ENCODE measurements at regions not wholly inside any gene's neighbourhood (a gene's known extent, or its start where the extent isn't known, plus 50 kb on each side); places are given as distances from the start of the nearest gene placed in this dataset.

DNA sequence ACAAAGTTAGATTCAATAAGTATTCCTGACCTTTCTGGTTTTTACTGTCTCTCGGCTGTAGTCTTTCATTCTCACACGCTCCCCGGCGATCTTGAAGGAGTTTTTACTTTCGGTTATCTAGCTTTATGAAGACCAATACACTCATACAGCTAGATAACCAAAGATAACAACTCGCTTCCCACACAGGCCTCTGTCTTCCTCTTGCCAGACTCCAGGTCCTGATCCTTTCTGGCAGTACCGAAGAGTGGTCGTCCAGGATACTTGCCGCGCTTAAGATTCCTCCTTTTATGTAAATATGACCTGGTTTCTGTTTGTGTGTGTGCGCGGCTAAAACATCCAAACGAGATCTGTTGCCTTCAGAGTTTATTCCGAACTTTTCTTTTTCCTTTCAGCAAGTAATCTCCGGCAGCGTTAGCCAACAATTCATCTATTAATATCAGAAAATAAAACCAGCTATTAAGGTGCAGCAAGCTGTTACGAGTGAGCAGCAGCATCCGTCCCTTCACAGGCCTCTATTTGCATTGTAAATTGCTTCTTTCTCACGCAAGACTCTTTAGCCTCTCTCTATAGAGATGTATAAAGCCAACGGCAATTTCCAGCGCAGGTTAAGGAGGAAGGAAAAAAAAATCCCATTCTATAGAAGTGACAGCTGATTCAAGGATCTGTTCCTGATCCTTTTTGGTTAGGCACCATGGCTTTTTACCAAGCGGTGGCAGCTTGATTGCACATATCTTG, 216.1 kb downstream of the MEF2C start:
- peaks cover 9% of the 10 kb centered on the region for H3K36me3 Mint-ChIP-seq (ENCODE audit: insufficient read depth)
- H3K4me1 Mint-ChIP-seq: peaks cover 24% of the 10 kb centered on the region
- H3K27me3 Mint-ChIP-seq: peaks cover 91% of the 10 kb centered on the region
- H3K9me3 Mint-ChIP-seq: no peaks in the 10 kb centered on the region
- peak overlapping the region; percentile 78 for H3K4me3 Mint-ChIP-seq
- peak; percentile 43 for ATAC-seq (replicated peaks; ENCODE audit: extremely low read depth, poor library complexity, severe bottlenecking)
- DNase-seq (ENCODE audit: low spot score in 2 of 2): no peak
- H3K27ac Mint-ChIP-seq (ENCODE audit: low read depth): peak overlapping the region; percentile 26

DNA sequence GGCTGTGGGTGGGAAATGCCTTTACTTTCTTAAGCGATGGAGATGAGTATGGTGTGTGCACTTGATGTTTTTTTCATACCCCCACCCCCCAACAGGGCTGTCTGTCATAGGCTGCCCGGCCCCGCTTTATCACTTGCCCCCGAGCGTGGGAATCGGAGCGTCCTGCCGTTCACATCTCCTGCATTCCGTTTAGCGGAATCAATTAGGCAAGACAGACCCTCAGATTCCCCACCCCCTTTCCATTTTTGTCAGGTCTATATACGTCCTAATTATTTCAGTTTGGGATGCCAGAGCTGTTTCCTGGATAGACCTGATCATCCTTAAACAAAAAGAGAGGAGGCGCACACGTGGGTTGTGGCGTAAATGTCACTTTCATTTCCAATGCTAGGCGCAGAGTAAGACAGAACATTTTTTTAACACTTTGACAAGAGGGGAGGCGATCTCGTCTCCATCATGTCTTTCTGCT, 217.2 kb downstream of the MEF2C start:
- peaks cover 93% of the 10 kb centered on the region for H3K27me3 Mint-ChIP-seq
- no peak overlapping the region for H3K27ac Mint-ChIP-seq (ENCODE audit: low read depth)
- no peak for ATAC-seq (replicated peaks; ENCODE audit: extremely low read depth, poor library complexity, severe bottlenecking)
- peaks cover 9% of the 10 kb centered on the region for H3K36me3 Mint-ChIP-seq (ENCODE audit: insufficient read depth)
- no peaks in the 10 kb centered on the region for H3K9me3 Mint-ChIP-seq
- no peak for DNase-seq (ENCODE audit: low spot score in 2 of 2)
- peak overlapping the region; percentile 78 for H3K4me3 Mint-ChIP-seq
- H3K4me1 Mint-ChIP-seq: peaks cover 30% of the 10 kb centered on the region

DNA sequence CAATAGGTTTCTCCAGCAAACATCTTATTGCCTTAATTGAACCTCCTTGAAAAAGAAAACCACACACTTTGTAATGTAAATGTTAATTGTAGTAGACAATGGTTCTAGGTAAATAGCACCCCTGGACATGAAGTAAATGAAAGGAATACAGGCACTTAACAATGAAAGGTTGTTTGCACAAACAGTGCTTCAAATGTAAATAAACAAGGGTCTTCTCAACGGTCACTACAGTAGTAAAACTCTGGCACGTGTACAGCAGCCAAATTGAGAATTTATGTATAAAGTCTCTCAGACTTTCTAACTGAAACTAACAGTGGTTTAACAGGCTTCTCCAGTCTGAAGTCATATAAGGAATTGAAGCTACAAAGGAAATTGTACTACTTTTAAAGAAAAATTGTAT, 218.3 kb downstream of the MEF2C start:
- Mint-ChIP-seq H3K36me3 (ENCODE audit: insufficient read depth) (peaks cover 9% of the 10 kb centered on the region), H3K4me3 (no peak overlapping the region), H3K4me1 (peaks cover 30% of the 10 kb centered on the region), H3K9me3 (no peaks in the 10 kb centered on the region), H3K27ac (ENCODE audit: low read depth) (no peak overlapping the region), H3K27me3 (peaks cover 94% of the 10 kb centered on the region)
- ATAC-seq (replicated peaks; ENCODE audit: extremely low read depth, poor library complexity, severe bottlenecking) (no peak), DNase-seq (ENCODE audit: low spot score in 2 of 2) (no peak)

GRCh38 chr5:88663793-88664216, 219.2 kb downstream of the MEF2C start:
- H3K27me3 Mint-ChIP-seq: peaks cover 94% of the 10 kb centered on the region
- DNase-seq (ENCODE audit: low spot score in 2 of 2): no peak
- ATAC-seq (replicated peaks; ENCODE audit: extremely low read depth, poor library complexity, severe bottlenecking): no peak
- H3K4me1 Mint-ChIP-seq: peaks cover 30% of the 10 kb centered on the region
- peaks cover 9% of the 10 kb centered on the region for H3K36me3 Mint-ChIP-seq (ENCODE audit: insufficient read depth)
- no peak overlapping the region for H3K4me3 Mint-ChIP-seq
- H3K9me3 Mint-ChIP-seq: no peaks in the 10 kb centered on the region
- no peak overlapping the region for H3K27ac Mint-ChIP-seq (ENCODE audit: low read depth)

DNA sequence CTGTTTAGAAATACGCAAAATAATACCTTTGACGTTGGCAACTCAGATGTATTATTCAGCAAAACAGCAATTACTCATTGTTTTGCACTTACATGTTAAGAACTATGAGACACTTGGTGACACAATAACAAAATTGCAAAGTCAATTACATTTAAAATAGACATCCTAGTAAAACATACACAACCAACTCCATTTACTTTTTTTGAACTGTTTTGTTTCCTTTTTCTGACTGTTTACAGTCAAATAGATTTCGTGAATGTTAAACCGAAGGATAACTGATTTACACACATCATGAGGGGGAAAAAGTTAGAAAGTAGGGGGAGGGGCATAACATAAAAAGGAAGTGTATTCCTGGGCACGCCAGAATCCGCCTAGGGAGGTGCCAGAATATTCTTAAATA, 220.1 kb downstream of the MEF2C start:
- Mint-ChIP-seq H3K27ac (ENCODE audit: low read depth) (no peak overlapping the region), H3K9me3 (no peaks in the 10 kb centered on the region), H3K36me3 (ENCODE audit: insufficient read depth) (peaks cover 9% of the 10 kb centered on the region), H3K4me3 (no peak overlapping the region), H3K27me3 (peaks cover 94% of the 10 kb centered on the region), H3K4me1 (peaks cover 30% of the 10 kb centered on the region)
- DNase-seq (ENCODE audit: low spot score in 2 of 2) (no peak), ATAC-seq (replicated peaks; ENCODE audit: extremely low read depth, poor library complexity, severe bottlenecking) (no peak)

GRCh38 chr5:88661806-88662207, 221.2 kb downstream of the MEF2C start:
- peaks cover 19% of the 10 kb centered on the region for H3K4me1 Mint-ChIP-seq
- no peaks in the 10 kb centered on the region for H3K9me3 Mint-ChIP-seq
- H3K36me3 Mint-ChIP-seq (ENCODE audit: insufficient read depth): peaks cover 8% of the 10 kb centered on the region
- H3K4me3 Mint-ChIP-seq: peak overlapping the region; percentile 63
- no peak for DNase-seq (ENCODE audit: low spot score in 2 of 2)
- peaks cover 85% of the 10 kb centered on the region for H3K27me3 Mint-ChIP-seq
- H3K27ac Mint-ChIP-seq (ENCODE audit: low read depth): no peak overlapping the region
- no peak for ATAC-seq (replicated peaks; ENCODE audit: extremely low read depth, poor library complexity, severe bottlenecking)

DNA sequence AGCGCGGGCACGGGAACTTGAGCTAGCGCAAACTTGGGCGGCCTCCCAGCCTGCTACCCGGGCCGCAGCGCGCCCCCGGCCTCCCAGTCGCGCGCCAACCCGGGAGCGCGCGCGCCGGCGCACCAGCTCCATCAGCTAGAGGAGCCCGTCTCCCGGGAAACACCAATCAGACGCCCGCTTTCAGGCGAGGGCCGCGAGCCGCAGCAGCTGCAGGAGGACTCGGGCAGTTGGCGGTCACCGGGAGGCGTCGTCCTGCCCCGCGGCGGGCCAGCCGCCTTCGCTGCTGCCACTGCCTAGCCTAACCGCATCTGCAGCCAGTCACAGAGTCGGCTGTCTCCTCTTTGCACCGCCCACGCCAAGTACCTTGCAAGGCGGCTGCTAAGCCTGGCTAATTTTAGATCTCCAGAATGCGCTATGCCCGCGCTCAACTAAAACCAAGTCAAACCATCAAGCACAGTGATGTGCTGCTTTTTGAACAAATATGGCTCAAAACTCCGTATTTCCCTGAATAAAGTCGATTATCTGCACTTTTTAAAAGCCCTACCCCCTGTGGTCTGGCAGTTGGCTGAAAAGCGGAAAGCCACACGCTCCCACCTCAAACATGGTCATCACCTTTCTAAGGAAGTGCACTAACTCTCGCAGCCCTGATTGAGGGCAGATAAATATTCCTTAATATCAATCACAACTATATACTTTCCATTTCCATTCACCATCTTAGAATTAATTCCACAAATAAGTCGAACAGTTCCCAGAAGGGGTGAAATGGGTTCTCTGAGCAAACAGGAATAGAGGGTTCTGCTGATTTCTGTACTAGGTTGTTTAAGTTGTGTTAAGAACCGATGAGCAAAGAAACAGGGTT, 221.8 kb downstream of the MEF2C start:
- Mint-ChIP-seq H3K9me3 (no peaks in the 10 kb centered on the region), H3K27ac (ENCODE audit: low read depth) (no peak overlapping the region), H3K4me3 (peak overlapping the region; percentile 63), H3K4me1 (peaks cover 13% of the 10 kb centered on the region), H3K27me3 (peaks cover 78% of the 10 kb centered on the region), H3K36me3 (ENCODE audit: insufficient read depth) (peaks cover 5% of the 10 kb centered on the region)
- peak; percentile 45 for ATAC-seq (replicated peaks; ENCODE audit: extremely low read depth, poor library complexity, severe bottlenecking)
- DNase-seq (ENCODE audit: low spot score in 2 of 2): no peak

DNA sequence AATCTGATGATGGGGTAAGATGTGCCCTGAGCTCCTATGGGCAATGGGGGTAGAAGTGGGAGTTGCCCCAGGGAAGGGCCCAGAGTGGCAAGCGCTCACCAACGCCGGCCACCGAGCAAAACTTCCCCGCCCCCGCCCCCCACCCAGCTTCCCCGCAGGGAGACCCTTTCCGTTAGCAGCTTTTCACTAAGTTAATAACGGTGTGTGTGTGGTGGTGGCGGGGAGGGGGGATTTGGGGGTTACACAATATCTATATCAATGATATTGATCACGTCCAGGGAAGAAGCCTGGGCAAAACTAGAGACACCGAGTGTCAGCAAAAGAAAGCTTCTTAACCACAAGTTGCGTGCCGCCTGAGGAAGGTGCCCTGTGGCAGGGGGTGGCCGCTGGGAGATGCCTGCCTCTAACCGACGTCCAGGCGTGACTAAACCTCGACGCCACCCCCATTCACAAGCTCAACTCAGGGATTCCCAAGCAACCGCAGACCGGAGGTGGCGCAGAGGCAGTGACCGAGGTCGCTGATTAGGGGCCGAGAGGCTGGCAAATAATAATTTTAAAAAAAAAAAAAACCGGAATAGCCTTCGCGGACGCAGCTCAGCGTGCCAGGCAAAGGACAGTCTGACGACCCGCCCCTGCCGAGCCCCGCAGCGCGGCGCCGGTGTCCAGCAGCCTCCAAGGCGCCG, 222.6 kb downstream of the MEF2C start:
- Mint-ChIP-seq H3K4me3 (peak overlapping the region; percentile 63), H3K36me3 (ENCODE audit: insufficient read depth) (peaks cover 5% of the 10 kb centered on the region), H3K9me3 (no peaks in the 10 kb centered on the region), H3K27ac (ENCODE audit: low read depth) (no peak overlapping the region), H3K27me3 (peaks cover 71% of the 10 kb centered on the region), H3K4me1 (peaks cover 7% of the 10 kb centered on the region)
- DNase-seq (ENCODE audit: low spot score in 2 of 2) (no peak), ATAC-seq (replicated peaks; ENCODE audit: extremely low read depth, poor library complexity, severe bottlenecking) (peak; percentile 10)

GRCh38 chr5:88659529-88660263, 223.3 kb downstream of the MEF2C start:
- H3K4me1 Mint-ChIP-seq: peaks cover 7% of the 10 kb centered on the region
- peaks cover 63% of the 10 kb centered on the region for H3K27me3 Mint-ChIP-seq
- no peak overlapping the region for H3K27ac Mint-ChIP-seq (ENCODE audit: low read depth)
- no peak overlapping the region for H3K4me3 Mint-ChIP-seq
- DNase-seq (ENCODE audit: low spot score in 2 of 2) (no peak), ATAC-seq (replicated peaks; ENCODE audit: extremely low read depth, poor library complexity, severe bottlenecking) (no peak)
- peaks cover 5% of the 10 kb centered on the region for H3K36me3 Mint-ChIP-seq (ENCODE audit: insufficient read depth)
- no peaks in the 10 kb centered on the region for H3K9me3 Mint-ChIP-seq

DNA sequence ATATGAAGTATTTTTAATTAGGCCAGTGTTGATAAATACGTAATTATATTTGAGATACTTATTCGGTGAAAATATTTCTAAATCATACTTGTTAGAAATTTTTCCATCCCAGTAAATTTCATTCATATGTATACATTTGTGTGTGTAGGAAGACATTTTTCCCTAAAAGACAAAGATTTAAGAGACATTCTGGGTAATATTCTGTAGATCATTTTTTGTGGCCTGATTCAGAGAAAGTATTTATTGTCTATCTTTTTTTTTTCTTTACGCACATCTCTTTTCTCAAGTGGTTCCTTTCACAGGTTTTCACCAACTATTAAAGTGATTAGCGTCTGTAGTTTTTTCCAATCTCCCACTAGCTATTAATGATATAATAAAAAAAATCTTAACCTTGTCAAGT, 224.1 kb downstream of the MEF2C start:
- H3K4me3 Mint-ChIP-seq: no peak overlapping the region
- no peak overlapping the region for H3K27ac Mint-ChIP-seq (ENCODE audit: low read depth)
- ATAC-seq (replicated peaks; ENCODE audit: extremely low read depth, poor library complexity, severe bottlenecking): no peak

GRCh38 chr5:88657906-88658775, 224.8 kb downstream of the MEF2C start:
- peaks cover 7% of the 10 kb centered on the region for H3K4me1 Mint-ChIP-seq
- no peaks in the 10 kb centered on the region for H3K36me3 Mint-ChIP-seq (ENCODE audit: insufficient read depth)
- no peak overlapping the region for H3K4me3 Mint-ChIP-seq
- DNase-seq (ENCODE audit: low spot score in 2 of 2) (no peak), ATAC-seq (replicated peaks; ENCODE audit: extremely low read depth, poor library complexity, severe bottlenecking) (no peak)
- no peaks in the 10 kb centered on the region for H3K9me3 Mint-ChIP-seq
- H3K27ac Mint-ChIP-seq (ENCODE audit: low read depth): no peak overlapping the region
- H3K27me3 Mint-ChIP-seq: peaks cover 48% of the 10 kb centered on the region

More for the DNA sequence above, 224.1 kb downstream of the MEF2C start:
- no peak for DNase-seq (ENCODE audit: low spot score in 2 of 2)
- peaks cover 55% of the 10 kb centered on the region for H3K27me3 Mint-ChIP-seq
- H3K4me1 Mint-ChIP-seq: peaks cover 7% of the 10 kb centered on the region
- H3K36me3 Mint-ChIP-seq (ENCODE audit: insufficient read depth): peaks cover 3% of the 10 kb centered on the region
- no peaks in the 10 kb centered on the region for H3K9me3 Mint-ChIP-seq

Measured in central memory CD8-positive, alpha-beta T cell (primary cell).